Ishikawa (cell line): ENCODE measurements at regions not wholly inside any gene's neighbourhood (a gene's known extent, or its start where the extent isn't known, plus 50 kb on each side); places are given as distances from the start of the nearest gene placed in this dataset.

Experiments used
- CEBPB ChIP-seq: IDR thresholded peaks from 2 replicates; pipeline ENCODE4 v1.6.1; 2012
- CREB1 ChIP-seq: IDR thresholded peaks from 2 replicates; pipeline ENCODE4 v1.6.1; 2012; ENCODE audit warnings: low read depth
- EGR1 ChIP-seq: IDR thresholded peaks from 2 replicates; pipeline ENCODE4 v1.6.1; 2012
- EP300 ChIP-seq: IDR thresholded peaks from 2 replicates; pipeline ENCODE4 v1.6.1; 2012; ENCODE audit warnings: borderline replicate concordance
- FOXM1 ChIP-seq: IDR thresholded peaks from 2 replicates; pipeline ENCODE4 v1.6.1; 2012; ENCODE audit warnings: low read depth, borderline replicate concordance
- NFIC ChIP-seq: IDR thresholded peaks from 2 replicates; pipeline ENCODE4 v1.6.1; 2012
- RAD21 ChIP-seq: IDR thresholded peaks from 2 replicates; pipeline ENCODE4 v1.6.1; 2012; ENCODE audit warnings: low read depth
- TAF1 ChIP-seq: IDR thresholded peaks from 2 replicates; pipeline ENCODE4 v1.6.1; 2012; ENCODE audit warnings: low read depth, mild to moderate bottlenecking
- TCF12 ChIP-seq: IDR thresholded peaks from 2 replicates; pipeline ENCODE4 v1.6.1; 2012; ENCODE audit warnings: low read depth
- TEAD4 ChIP-seq: IDR thresholded peaks from 2 replicates; pipeline ENCODE4 v1.6.1; 2012
- YY1 ChIP-seq: IDR thresholded peaks from 2 replicates; pipeline ENCODE4 v1.6.1; 2012; ENCODE audit warnings: low read depth
- TF ChIP-seq, protein P1 (sequence below): IDR thresholded peaks from 2 replicates; pipeline ENCODE4 v1.6.1; 2012; ENCODE audit warnings: low read depth, mild to moderate bottlenecking
- TF ChIP-seq, protein P2 (sequence below): IDR thresholded peaks from 2 replicates; pipeline ENCODE4 v1.6.1; 2012
- TF ChIP-seq, protein P3 (sequence below): IDR thresholded peaks from 2 replicates; pipeline ENCODE4 v1.6.1; 2012

DNA sequence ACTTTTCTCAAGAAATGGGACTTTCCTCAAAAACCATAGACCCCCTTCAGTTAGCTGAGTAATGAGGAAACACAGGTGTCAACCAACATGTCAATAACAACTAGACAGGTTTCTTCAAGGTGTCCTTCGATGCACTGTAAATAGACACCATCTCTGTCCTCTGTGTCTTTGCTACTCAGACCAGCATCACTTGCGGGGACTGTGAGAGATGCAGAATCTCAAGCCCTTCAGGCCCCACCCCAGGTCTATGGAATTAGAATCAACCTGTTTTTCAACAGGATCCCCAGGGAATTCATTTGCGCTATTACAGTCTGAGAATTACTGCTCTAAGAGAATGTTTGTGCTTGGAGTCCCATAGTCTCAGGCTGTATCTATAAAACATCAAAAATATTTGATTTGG, 469.9 kb downstream of the COG6 start:
- no peak for TF ChIP-seq RAD21
- TF ChIP-seq EP300: no peak
- TF ChIP-seq, protein P1, sequence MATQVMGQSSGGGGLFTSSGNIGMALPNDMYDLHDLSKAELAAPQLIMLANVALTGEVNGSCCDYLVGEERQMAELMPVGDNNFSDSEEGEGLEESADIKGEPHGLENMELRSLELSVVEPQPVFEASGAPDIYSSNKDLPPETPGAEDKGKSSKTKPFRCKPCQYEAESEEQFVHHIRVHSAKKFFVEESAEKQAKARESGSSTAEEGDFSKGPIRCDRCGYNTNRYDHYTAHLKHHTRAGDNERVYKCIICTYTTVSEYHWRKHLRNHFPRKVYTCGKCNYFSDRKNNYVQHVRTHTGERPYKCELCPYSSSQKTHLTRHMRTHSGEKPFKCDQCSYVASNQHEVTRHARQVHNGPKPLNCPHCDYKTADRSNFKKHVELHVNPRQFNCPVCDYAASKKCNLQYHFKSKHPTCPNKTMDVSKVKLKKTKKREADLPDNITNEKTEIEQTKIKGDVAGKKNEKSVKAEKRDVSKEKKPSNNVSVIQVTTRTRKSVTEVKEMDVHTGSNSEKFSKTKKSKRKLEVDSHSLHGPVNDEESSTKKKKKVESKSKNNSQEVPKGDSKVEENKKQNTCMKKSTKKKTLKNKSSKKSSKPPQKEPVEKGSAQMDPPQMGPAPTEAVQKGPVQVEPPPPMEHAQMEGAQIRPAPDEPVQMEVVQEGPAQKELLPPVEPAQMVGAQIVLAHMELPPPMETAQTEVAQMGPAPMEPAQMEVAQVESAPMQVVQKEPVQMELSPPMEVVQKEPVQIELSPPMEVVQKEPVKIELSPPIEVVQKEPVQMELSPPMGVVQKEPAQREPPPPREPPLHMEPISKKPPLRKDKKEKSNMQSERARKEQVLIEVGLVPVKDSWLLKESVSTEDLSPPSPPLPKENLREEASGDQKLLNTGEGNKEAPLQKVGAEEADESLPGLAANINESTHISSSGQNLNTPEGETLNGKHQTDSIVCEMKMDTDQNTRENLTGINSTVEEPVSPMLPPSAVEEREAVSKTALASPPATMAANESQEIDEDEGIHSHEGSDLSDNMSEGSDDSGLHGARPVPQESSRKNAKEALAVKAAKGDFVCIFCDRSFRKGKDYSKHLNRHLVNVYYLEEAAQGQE: no peak
- no peak for TF ChIP-seq YY1
- TF ChIP-seq TAF1: no peak
- TF ChIP-seq CEBPB: no peak
- TF ChIP-seq, protein P2, sequence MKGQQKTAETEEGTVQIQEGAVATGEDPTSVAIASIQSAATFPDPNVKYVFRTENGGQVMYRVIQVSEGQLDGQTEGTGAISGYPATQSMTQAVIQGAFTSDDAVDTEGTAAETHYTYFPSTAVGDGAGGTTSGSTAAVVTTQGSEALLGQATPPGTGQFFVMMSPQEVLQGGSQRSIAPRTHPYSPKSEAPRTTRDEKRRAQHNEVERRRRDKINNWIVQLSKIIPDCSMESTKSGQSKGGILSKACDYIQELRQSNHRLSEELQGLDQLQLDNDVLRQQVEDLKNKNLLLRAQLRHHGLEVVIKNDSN: no peak
- TF ChIP-seq EGR1: no peak
- TF ChIP-seq TEAD4: no peak
- TF ChIP-seq CREB1: no peak
- TF ChIP-seq NFIC: no peak
- no peak for TF ChIP-seq FOXM1
- TF ChIP-seq, protein P3, sequence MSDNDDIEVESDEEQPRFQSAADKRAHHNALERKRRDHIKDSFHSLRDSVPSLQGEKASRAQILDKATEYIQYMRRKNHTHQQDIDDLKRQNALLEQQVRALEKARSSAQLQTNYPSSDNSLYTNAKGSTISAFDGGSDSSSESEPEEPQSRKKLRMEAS: no peak
- no peak for TF ChIP-seq TCF12
